AML-193 (cell line): ENCODE measurements at regions not wholly inside any gene's neighbourhood (a gene's known extent, or its start where the extent isn't known, plus 50 kb on each side); places are given as distances from the start of the nearest gene placed in this dataset.

Source experiments
- DNase-seq, 2 experiments: peaks; one replicate each; lab custom pipeline; 2025; lab: John Stamatoyannopoulos, UW

DNA sequence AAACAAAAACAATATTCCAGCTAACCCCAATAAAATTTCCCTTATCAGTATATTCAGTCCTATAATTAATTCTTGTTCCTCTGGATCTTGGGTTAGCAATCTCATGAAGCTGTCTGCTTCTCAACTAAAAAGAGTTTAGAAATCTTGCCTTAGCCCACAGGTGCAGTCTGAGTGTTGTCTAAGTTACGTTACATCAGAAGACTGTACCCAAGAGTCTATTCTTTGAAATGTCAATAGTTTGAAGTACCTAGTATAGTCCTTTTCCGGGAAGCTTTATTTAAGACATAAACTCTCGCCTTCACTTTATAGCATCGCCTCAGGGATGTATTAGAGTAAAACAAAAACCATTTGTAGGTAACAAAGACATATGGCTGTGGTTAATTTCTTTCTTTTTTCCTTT, 465.1 kb downstream of the FUT8 start:
- DNase-seq, result no peak

DNA sequence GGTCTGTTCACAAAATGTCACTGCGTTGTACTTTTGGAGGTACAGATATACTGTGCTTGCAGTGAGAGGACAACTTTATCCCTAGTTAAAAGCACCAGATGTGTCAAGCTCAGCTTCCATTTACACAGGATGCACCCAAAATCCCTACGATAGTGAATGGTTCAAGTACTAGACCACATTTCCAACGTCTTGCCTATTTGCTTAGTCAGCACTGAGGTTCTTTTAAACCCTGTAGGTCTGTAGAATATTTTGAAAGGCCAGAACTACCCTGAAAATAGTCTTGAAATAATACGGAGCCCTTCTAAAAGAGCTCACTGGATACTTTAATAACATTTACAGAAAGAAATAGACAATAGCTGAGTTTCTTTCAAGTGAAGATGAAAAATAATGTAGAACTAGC, 466.1 kb downstream of the FUT8 start:
- no peak for DNase-seq

DNA sequence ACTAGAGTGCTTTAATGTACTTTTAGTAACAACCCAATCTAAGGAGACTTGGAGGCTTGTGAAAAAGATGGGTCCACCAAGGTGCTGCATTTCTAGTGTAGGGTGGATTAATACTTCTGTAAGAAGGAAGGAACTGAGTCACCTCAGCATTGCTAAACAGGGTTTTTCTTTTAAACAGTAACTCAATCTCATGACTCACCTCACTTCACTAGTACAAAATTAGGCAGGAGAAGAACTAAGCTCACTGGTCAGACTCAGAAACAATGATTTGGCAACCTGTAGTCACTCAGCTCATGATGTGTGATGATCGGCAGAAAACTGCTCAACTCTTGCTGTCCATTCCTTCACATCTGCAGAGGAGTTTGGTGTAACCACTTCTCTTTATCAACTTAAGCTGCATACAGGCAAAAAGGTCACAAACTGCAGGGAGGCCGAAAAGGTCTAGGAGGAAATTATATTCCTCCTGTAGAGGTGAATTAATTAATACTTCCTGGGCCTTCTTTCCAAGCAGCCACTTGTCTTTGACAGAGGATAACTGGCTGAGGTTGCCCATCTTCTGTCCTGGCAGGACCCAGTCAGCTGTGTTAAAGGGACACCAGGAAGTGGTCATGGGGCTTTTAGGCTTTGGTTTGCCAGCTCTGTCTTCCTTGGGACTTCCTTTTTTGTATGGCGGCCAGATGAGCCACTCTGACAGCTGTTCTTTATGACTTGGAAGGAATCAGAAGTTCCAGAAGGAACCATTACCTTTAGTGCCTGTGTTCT, 466.9 kb downstream of the FUT8 start:
- DNase-seq, result no peak

DNA sequence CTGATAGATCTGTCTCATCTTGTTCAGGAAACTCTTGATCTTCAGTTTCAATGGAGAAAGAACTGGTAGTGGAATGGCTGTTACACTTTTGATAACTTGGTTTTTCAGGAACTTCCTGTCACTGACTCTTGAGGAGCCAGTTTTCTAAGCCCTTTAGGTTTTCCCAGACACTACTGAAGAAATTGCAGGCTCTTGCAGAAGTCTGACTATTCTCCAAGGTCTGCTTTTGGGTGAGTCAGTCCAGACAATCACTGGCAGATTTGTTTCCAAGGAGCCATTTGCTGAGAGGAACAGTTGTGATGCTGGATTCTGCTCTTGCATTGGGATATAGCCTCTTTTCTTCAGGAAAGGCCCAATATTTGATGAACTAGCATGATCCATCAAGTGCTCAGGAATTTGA, 468.0 kb downstream of the FUT8 start:
- no peak for DNase-seq

DNA sequence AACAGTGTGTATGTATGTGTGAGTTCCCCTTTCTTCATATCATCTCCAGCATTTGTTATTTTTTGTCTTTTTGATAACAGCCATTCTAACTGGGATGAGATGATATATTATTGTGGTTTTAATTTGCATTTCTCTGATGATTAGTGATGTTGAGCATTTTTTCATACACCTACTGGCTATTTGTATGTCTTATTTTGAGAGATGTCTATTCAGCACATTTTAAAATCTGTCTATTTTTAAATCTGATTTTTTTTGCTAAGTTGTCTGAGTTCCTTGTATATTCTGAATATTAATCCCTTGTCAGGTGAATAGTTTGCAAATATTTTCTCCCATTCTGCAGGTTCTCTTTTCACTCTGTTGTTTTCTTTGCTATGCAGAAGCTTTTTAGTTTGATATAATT, 469.1 kb downstream of the FUT8 start:
- DNase-seq, result no peak

DNA sequence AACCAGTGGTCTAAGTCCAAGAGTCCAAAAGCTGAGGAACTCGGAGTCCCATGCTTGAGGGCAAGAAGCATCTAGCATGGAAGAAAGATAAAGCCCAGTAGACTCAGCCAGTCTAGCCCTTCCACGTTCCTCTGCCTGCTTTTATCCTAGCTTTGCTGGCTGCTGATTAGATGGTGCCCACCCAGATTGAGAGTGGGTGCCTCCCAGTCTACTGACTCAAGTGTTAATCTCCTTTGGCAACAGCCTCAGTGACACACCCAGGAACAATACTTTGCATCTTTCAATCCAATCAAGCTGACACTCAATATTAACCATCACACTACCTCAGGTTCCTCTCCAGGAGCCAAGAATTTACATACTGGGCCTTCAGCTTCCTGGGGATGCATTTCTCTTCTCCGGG, 476.1 kb downstream of the FUT8 start:
- no peak for DNase-seq

GRCh38 chr14:65892315-65892714, 479.8 kb downstream of the FUT8 start:
- no peak for DNase-seq

- DNase-seq, result no peak
These were observed 487.6 kb downstream of the FUT8 start for GRCh38 chr14:65900164-65900563.

GRCh38 chr14:65901595-65901994, 489.1 kb downstream of the FUT8 start:
- DNase-seq, result no peak

DNA sequence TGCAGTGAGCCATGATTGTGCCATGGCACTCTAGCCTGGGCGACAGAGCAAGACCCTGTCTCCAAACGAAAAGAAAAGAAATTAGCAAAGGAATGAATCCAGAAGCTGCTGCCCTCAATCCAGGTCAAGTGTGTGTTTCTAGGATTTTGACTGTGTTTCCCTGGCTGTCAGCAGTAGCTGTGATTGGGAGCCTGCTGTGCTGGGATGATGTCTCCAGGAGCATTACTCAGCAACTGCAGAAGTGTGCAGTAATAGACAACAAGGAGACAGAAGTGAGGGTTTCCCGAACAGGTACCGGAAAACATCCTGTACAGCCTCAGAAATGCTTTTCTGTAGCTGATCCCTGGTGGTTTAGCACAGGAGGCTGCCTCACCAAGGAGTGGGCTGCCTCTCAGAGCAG, 492.5 kb downstream of the FUT8 start:
- no peak for DNase-seq

DNA sequence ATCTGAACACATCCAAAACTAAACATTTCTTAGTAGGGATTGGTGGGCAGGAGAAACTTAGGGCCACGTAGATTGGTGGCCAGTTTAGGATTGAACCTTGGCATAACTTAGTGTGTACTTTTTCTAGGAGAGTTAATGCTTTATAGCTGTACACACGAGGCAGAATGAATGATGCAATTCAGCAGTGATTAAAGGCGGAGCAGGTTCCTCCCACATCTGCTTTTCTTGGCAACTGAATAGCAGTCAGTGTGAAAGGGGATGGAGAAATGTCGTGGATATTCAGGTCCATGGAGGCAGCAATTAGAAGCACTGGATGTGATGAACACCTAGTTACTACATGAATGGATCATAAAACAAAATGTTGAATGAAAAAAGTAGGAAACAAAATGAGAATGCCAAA, 493.8 kb downstream of the FUT8 start:
- no peak for DNase-seq

GRCh38 chr14:65906948-65907347, 494.4 kb downstream of the FUT8 start:
- DNase-seq, result no peak

GRCh38 chr14:65910108-65910786, 497.7 kb downstream of the FUT8 start:
- no peak for DNase-seq

GRCh38 chr14:65915125-65915524, 502.6 kb downstream of the FUT8 start:
- no peak for DNase-seq

- DNase-seq, result no peak
These were observed 503.5 kb downstream of the FUT8 start for GRCh38 chr14:65916055-65916454.

DNA sequence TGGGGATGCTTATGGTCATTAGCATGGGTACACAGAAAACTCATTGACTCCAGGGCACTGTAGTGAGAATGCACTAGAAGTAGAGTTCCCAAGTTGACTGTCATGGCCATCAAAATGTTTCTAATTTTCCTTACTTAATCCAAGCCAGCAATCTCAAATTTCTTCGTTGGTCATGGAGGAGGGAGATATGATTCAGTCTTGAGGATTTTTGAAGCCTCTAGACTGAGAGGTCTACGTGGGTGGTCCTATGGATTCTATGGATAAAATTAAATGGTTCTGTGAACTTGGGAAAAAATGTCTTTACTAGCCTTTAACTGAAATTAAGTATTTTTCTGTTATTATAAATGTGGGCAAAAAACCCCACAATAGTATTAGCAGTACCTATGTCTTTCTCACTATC, 508.5 kb downstream of the FUT8 start:
- no peak for DNase-seq

DNA sequence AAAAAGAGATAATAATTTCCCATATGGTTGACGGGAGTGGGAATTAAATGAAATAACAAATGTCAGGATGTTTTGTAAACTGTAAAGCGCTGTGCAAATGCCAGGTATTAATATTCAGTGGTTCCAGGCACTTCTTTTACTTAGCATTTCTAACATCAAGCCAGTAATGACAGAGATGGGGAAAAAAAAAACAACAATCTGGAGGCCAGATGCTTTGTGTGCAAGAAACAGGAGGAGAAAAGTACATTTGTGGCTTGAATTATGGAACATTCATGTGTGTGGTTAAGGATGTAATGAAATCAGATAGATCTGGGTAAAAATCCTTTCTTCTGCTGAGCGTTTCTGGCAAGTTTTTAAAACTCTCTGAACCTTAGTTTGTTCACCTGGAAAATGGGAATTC, 509.6 kb downstream of the FUT8 start:
- DNase-seq, result no peak

GRCh38 chr14:65926504-65926903, 514.0 kb downstream of the FUT8 start:
- DNase-seq, result no peak

DNA sequence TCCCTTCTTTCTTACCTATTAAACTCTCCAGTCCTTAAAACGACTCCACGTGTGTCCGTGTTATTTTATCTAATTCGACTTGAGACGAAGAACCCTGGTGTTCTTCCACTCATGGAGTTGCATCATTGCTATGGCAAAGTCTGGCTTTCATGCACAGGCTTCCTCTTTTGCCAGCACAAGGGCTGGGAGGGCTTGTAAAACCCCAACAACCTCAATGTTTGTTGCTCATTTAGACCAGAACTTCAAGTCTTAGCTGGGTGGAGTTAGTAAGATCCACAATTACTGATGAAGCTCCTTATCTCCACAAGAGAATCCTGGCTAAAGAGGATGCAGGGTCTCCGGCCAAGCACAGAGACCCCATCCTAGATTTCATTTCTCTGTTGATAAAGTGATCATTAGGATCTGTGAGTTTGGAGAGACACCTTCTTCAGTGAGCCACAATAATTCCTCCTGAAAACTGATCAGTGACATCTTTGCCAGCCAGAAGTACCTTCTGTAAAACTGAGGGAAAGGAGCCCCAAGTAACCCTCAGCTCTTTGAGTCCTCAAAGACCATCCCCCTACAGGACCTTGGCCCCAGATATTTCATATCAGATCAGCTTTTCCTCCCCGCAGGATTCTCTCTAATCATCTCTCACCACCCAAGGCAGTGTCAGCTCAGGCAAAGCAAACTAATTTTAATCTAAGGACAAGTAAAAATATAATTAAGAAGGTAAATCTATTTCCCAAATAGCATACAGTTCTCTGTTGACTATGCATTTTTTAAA, 514.6 kb downstream of the FUT8 start:
- DNase-seq, result no peak

DNA sequence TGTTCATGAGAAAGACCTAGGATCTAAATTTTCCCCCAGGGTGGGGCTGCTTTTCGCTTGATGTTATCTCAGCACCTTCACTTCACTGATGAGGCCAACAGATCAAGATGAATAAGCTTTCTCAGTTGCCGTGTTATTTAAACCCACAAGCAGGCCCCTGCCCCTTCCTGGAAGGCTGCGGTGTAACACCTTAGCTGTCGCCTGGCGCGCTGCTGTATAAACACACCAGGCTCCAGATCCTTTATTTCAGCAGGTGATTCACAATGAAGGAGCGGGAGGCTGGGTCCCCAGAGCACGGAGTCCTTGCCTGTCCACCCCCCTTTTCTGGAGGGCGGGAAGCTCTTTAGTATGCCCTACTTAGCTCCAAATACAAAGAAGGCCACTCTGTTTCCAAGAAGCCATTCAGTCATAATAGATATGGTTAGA, 515.4 kb downstream of the FUT8 start:
- DNase-seq, result no peak

GRCh38 chr14:65928995-65929394, 516.5 kb downstream of the FUT8 start:
- no peak for DNase-seq

GRCh38 chr14:65933400-65934069, 521.0 kb downstream of the FUT8 start:
- no peak for DNase-seq

GRCh38 chr14:65934070-65934435, 521.5 kb downstream of the FUT8 start:
- no peak for DNase-seq
